Stimulated activated CD4-positive, alpha-beta T cell treated with anti-CD3 and anti-CD28 coated beads, Interleukin-1b, Interleukin-23, amount 100 ng/mL, for 24 hours (primary cell): ENCODE measurements at regions not wholly inside any gene's neighbourhood (a gene's known extent, or its start where the extent isn't known, plus 50 kb on each side); places are given as distances from the start of the nearest gene placed in this dataset.

Experiments used
- DNase-seq, 4 experiments: peaks; one replicate each; pipeline ENCODE4 v3.0.0-alpha.2; 2020; ENCODE audit warnings: low read depth in 4 of 4, low spot score in 1 of 4

DNA sequence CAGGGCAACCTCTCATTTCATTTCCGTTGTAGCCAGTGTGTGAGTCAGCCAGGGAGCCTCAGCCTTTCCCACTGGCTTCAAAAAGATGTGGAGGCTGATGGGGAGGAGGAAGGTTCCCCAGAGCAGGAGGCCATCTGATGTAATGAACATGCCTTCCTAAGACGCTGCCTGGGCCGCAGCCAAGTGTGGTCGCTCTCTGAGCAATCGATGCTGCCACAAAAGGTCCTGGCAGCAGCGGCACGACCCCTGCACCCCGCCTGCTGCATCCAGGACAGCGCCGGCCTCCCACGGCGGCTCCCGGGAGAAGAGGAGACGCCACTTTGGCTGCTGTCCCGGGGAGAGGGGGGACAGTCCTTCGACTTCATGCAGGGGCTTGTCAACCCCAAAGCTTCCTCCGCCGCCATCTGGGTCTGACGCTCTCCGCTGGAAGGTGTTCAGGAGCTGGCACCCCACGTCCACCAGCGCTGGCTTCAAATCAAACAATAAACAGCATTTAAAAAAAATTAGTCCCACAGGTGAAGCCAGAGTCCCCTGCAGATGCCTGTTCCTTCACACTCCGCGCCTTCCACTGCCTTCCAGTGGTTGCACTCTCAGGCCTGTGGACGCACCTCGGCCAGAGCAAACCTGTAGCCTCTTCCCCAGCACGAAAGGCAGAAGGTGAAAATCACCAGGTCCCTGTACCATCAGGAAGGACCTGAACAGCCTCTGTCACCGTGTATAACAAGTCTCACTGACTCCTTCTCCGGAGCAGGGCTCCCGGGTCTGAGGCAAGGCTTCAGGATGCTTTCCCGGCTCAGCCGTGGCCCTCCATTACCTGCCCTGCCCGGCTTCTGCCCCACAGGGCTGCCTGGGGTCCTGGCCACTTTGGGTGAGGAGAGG, 930.7 kb downstream of the BRD1 start:
- DNase-seq = no peak

DNA sequence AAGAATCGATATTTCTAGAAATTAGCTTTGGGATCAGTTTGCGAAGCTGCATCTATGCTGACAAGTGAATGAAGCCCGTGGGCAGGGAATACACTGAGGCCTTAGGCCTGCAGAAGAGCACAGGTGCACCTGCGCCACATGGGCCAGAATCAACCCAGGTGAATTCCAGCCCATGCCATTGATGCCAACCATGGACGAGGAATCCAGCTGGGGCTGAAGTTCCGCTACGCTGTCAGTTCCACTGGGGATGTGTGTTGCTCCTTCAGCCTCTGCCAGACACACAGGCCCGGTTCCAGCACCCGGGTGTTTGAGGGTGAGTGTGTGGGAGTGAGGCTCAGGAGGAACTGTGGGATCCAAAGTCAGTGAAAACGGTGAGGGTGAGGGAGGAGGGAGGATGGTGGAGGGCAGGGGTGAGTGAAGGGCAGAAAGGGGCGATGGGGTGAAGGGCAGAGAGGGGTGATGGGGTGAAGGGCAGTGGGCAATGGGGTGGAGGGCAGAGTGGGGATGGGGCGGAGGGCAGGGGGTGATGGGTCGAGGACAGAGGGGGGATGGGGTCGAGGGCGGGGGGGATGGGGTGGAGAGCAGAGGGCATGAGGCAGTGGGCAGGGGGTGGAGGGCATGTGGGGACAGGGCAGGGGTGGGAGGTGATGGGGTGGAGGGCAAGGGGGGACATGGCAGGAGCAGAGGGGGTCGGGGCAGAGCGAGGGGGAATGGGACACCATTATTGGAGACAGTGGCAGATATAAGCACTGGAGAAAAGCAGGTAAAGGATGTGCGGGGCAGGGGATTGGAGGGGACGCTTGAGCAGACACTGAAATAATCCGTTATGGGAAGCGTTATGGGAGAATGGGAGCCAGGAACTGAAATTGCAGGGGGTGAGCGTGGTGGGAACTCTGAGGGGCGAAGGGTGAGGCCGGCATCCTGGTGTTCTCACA, 931.6 kb downstream of the BRD1 start:
- no peak for DNase-seq

DNA sequence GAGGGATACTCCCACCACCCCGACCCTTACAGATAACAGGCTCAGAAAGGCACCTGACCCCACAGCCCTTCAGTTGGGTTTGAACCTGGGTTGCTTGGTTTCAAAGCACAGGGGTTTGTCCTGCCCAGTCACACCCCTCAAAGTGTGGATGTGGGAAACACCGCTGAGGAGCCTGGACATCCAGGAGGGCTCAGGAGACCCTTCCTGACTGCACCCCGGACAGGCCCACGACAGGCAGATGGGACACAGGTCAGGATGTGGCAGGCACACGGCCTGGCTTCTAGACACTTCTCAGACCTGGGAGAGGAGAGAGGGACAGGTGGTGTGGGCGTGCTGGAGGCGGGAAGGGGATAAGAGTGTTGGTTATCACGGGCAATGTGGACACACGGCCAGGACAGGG, 932.3 kb downstream of the BRD1 start:
- no peak for DNase-seq

DNA sequence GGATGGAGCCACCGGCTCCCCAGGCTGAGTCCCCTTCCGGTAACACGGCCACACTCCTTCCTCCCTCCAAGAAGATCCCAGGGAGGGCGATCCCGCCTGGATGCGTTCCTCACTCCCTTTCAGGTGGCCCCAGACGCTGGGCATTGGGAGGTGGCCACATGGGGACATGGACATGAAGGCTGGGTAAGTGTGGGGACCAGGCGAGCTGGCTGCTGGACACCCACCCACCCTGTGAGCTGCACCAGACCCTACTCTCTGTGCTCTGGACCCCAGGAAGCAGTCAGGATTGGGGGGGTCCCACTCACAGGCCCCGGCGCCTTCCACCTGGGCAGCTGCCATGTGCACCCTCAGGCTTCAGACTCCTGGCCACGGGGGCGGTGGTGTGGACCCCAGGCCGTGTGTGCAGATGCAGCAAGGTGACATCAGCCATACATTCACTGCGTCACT, 932.8 kb downstream of the BRD1 start:
- DNase-seq = no peak

DNA sequence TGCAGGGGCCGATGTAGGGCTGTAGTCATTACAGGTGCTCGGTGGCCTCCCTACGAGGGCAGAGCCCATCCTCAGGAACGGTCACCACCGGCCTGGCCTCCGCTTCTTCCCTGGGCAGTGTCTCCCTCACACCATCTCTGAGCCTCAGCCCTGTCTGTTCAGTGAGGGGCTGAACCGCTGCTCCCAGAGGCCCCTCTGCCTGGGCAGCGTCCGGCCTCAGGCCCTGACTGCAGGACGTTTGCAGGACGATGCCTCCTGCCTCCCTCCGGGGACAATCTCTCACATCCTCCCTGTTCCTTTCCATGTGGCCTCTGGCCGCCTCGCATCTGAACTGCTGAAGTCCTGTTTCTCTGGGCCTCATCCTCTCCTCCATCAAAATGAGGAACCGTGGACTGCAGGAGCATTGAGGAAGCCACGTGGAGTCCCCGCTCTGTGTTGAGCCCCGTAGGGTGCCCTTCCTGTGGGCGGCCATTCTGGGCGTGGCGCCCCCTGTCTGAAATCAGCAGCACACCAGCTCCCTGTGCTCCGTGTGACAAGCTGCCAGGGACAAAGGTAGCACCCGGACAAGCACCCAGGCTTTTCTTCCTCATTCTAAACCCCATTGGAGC, 933.5 kb downstream of the BRD1 start:
- DNase-seq = no peak

DNA sequence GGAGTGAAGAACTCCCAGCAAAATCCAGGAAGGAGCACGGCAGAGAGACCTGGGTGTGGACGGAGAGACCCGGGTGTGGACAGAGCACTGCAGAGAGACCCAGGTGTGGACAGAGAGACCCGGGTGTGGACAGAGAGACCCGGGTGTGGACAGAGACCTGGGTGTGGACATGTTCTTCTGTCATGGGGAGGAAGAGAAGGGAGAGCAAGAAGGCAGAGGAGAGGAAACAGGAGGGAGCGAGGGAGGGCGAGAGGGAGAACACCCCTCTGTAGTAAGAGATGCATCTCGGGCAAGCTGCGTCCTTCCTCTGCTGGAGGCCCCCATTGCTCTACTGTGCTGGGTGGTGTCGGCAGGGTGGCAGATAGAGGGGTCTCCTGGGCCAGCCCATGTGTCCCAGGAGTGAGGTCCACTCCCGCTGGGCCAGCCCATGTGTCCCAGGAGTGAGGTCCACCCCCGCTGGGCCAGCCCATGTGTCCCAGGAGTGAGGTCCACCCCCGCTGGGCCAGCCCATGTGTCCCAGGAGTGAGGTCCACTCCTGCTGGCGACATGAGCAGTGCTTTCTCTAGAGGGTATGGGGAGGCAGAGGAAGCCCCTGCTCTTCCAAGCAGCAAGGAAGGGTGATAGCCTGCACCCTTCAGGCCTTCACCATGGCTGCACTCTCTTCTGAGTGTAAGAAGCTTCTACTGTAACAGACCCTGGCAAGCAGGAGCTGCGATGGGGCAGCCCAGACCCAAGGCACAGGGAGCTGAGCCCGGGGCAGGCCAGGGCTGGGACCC, 934.2 kb downstream of the BRD1 start:
- no peak for DNase-seq

DNA sequence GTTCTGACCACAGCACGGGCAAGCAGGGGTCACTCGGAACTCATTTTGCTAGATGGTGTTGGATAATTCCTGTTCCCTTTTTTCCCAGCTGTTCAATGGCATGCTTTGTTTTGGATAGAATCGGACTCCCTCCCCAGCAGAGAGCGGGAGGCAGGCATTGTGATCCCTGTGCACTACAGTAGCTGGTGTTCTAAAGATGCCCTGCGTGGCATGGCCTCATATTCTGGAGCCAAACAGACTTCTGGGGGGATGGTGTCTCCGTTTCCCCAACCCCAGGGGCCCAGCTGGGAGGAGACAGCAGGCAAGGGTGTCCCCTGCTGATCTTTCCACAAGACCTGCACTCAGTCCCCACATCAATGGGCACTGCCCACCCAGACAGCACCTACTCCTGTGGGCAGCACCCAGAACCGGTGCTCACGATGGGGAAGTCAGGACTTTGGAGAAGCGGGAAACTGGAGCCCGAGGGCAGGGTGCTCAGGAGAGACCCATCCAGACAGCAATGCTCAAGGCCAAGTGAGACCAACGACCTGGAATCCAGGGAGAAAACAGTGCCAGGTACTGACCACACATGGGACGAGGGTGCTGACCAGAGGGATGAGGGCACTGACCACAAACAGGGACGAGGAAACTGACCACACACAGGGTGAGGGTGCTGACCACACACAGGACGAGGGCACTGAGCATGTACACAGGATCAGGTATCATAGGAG, 934.9 kb downstream of the BRD1 start:
- no peak for DNase-seq

DNA sequence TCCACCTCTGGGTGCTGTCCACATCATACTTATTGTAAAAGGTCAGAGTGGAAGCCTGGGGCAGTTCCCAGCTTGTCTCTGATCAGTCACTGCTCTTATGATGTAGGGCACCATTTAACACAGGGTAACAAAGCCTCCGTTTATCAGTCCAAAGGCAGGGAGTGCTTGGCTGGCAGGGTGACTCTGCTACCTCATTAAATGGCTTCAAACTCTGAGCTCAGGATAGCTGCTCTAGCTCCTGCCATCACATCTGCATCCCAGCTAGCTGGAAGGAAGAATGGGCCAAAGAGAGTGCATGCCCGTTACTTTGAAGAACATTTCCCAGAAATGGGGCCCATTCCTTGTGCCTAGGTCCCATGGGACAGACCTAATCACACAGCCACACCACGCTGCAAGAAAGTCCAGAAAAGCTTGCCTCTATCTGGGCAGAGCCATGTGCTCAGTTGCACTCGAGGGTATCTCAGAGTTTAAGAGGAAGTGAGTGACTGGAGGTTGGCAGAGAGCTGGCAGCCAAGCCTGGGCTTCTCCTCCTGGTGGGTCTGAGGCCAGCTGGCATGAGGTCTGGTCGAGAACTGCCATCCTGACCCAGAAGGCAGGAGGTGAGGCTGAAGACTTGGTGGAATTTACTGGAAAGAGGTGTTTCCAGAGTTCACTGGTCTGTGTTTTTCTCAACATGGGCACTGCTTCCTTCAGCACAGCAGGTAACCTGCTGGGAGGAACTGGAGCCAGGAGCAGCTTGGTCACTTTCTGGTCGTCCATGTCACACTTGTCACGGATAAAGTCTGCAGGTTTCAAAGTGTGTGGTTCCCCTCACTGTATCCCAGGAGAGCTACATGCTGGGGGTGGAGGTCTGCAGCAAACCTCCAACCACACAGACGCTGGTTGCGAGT, 935.7 kb downstream of the BRD1 start:
- DNase-seq = no peak

DNA sequence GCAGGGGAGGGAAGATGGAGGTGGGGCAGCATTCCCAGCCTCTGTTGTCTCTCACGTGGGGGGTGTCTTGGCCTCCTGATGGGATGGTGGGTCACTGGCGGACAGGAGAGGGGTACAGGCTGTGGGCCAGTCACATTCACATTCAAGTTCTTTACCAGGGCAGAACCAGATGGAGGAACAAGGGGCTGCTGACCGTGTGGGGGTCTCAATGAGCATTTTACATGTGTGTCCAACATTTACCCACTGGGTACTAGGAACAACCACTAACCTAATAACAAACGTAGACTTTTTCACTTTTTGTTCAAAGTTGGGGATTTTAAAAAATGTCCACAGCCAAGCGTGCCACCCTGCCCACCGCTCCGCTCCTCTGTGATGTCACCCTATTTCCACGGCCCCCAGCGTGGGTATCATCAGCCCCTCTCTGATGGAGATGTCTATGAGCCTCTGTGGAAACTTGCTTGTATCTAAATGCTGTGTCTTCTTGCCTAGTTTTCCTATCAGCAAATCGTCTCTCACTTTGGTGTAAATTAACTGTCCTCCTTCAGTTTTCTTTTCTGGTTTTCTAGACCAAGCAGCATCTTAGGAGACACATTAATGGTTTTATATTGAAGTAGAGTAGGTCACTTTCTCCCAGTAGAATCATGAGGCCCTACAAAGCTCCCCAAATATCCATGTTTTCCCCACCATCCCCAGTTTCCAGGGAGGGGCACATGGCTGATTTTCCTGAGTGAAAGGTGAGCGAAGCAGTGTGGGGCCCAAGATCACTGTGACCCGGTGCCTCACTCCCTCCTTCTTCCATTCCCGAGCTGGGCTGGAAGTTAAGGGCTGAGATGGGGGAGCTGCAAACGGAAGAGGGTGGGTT, 936.7 kb downstream of the BRD1 start:
- no peak for DNase-seq

DNA sequence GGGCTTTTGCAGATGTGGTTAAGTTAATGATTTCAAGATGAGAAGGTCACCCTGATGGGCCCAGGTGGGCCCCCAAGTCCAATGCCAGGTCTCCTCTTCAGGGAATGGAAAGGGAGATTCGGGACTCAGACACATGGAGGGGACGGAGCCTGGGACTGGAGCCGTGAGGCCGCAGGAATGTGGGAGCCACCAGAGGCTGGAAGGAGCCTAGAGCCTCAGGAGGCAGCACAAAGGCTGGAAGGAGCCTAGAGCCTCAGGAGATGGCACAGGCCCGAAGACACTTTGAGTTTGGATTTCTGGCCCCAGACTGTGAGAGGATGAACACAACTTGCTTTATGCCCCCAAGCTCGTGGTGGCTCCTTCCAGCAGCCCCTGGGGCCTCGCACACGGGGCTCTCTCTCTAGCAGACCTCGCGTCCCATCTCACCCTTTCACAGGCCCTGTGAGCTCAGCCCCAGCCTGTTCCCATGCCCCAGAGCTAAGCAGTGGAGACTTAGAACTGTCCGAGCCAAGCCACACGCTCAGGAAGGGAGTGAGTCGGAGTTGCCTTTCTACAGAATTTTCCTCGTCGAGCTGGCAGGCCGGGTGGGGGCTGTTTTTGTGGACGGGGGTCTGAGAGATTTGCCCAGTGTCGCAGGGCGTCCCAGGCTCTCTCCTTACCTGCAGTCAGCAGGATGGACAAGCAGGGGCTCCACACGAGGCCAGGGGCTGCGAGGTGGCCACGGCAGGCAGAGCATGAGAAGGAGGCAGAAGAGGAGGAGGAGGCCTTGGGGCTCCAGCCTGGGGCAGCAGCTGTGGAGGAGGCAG, 937.6 kb downstream of the BRD1 start:
- DNase-seq = no peak

DNA sequence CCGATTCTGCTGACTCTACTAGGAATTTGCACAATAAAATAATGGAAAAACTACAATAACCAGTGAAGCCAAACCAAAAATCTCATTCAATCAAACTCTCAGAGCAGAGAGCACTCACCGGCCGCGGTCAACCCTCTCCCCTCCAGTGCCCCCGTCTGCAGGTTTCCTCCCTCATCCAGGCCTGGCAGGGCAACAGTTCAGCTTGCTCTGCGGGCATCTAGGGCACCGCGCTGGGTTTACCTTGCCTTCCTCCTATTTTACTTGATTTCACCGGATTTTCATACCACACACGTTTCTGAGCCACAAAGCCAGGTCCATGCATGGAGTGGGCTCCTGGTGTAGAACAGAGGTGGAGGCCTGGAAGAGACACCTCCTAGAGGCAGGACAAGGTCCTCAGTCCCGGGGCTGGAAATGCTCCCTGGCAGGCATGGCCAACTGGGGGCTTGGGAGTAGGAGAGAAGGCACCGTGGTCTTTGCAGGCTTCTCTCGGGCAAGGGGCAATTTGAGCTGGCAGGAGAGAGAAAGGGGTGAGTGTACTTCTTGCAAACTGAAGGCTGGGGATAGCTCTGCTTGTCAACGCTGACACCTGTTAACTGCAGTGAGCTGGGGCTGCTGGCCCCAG, 938.4 kb downstream of the BRD1 start:
- DNase-seq = no peak

DNA sequence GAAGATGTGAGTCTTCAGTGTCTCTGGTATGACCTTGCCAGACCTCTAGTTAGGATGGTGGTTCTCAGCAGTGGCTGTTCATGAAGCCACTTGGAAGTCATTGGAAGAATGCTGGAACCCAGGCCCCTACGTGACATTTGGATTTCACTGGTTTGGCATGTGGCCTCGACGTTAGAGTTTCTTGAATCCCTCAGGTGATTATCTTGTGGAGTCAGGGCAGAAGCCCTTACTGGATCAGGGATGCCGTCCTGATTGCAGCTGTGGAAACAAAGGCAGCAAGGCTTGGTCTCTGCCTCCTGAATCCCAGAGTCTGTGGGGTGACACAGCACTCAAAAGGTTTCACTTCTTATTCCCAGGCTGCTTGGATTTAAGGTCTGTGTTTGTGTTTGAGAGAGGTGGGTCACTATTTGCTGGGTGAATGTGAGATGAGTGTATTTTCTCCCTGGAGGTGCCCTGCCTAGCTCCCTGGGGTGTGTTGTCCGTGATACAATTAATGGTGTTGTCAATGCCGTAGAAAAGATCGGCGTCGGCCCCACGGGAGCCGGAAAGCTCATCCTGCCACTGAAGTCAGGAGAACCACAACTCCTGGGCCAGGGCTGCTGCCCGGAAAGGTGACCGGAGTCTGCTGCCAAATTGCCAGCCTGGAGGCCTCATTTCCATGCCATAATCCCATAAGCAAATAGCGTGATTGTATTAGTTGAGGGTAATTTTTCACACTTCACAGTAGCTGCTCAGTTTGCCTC, 939.0 kb downstream of the BRD1 start:
- no peak for DNase-seq

DNA sequence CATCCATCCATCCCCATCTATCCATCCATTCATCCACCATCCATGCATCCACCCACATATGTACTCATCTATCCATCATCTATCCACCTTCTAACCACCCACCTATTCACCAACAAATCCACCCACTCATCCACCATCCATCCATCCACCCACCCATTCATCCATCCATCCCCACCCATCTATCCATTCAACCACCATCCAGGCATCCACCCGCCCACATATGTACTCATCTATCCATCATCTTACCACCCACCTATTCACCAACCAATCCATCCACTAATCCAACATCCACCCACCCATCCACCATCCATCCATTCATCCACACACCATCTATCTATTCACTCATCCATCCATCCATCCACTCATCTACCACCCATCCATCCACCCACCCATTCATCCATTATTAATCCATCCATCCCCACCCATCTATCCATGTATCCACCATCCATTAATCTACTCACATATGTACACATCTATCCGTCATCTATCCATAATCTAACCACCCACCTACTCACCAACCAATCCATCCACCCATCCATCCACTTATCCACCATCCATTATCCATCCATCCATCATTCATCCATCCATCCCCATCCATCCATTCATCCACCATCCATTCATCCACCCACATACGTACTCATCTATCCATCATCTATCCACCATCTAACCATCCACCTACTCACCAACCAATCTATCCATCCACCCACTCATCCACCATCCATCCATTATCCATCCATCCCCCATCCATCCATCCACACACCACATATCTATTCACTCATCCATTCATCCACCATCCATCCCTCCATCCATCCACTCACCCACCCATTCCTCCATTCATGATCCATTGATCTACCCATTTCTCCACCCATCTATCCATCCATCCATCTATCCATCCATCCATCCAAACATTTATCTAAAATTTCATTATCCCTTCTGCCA, 940.0 kb downstream of the BRD1 start:
- DNase-seq = no peak

DNA sequence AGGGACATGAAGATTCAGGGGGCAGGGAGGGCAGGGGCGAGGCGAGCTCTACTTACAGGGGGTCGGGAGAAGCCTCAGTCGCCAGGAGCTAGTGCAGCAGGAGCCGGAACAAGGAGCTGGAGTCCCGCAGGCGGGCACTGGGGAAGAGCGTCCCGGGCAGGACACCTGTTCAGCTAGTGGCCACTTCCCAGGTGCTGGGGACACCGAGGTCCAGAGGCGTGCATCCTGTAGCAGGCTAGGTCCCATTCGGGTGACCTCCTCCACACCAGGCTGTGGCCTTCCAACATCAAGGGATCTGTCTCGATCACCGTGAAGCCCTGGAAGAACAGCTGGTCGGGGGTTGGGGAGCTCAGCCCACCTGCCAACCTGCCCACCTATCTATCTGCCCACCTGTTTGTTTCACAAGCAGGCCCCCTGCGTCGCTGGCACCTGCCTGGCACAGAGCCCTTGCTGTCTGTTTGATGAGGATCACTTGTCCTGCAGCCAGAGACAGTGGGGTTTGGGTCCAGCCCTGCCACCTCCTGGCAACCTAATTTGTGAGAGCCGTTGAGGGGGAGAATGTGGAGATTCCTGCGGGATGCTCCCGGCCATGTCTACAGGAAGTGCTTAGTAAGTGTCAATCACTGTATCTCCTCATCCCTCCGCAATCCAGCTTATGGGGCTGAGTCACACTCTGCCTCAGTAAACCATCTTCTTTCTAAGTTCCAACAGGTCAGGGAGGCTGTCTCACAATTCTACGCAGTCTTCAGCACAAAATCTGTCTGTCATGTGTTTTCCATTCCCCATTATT, 940.9 kb downstream of the BRD1 start:
- no peak for DNase-seq
